GM18909 (cell line): ENCODE measurements at regions not wholly inside any gene's neighbourhood (a gene's known extent, or its start where the extent isn't known, plus 50 kb on each side); places are given as distances from the start of the nearest gene placed in this dataset.
"Not testable (repeated sequence)": the region's sequence is repeated elsewhere in the genome, so short reads cannot be mapped to it uniquely, and the experiment has no call there.

Source experiments
- ATAC-seq: cut with Tn5 transposase; IDR thresholded peaks from one replicate; pipeline ENCODE4 v1.9.1; 2021; ENCODE audit warnings: mild to moderate bottlenecking; ENCODE audit not compliant: unreplicated experiment, poor library complexity

DNA sequence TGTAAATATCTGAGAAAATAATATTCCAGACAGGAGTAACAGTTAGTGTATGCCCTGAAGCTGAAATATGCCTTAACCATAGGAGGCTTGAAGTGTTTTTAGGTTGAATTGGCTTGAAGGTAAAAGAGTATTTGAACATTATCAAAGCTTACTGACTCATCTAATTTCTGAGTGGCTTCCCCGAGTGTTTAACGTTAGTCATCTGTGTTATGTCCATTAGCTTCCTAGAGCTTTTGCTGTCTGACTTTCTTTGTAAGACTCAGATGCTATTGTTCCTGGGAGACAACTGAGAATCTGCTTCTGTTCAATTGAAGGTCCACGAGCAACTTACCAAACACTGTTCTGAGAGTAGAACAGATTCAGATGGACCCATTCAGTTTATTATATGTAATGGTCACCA is 656.8 kb upstream of the NECTIN3 start:
- ATAC-seq, result no peak

DNA sequence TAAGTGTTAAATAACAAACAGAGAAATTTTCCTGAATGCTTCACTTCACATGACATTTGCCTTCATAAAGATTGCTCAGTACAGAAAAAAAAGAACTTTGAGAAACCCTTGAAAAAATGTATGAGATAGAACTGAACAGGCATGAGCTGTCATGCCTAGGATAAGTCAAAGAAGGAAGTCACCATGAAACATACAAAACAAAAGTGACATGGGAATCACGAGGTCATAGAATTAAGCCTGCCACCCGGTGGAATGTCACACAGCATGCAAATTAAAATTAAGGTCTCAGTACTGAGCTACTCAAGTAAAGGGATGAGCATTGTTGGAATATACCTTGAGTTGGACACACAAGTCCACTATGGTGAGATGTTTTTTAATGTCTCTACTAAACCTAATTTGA is 652.5 kb upstream of the NECTIN3 start:
- ATAC-seq, result no peak

DNA sequence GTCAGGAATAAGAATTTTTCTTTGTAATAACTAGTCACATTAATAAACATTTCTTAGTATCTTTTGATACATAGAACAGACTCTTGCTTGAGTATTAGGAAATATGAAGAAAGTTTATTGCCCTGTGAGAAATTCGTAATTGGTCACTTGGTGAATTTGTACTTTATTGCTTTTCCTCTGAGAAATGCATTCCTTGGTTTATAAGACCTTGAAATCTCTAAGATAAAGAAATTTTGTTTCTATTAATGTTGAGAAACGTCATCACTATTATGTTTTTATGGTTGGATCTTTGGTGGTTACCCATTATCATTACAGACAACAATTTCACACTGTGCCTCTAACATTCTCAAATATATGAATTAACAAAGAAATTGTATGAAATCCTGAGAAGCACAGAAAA is 652.0 kb upstream of the NECTIN3 start:
- no peak for ATAC-seq

DNA sequence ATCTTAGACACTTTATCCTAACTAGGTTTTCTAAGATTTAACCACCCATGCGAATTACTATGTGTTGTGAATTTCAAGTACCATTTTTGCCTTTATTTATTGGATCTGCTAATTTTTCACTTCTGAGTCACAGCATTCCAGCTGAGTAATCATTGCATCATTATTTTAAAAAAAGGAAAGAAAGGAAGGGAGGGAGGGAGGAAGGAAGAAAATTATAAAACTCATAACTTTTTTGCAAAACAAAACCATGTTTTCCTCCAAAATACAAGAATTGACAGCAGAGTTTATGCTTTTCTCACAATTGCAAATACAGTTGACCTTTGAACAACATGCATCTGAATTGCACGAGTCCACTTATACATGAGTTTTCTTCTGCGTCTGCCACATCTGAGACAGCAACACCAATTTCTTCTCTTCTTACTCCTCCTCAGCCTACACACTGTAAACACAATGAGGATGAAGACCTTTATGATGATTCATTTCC is 651.4 kb upstream of the NECTIN3 start:
- ATAC-seq, result no peak

DNA sequence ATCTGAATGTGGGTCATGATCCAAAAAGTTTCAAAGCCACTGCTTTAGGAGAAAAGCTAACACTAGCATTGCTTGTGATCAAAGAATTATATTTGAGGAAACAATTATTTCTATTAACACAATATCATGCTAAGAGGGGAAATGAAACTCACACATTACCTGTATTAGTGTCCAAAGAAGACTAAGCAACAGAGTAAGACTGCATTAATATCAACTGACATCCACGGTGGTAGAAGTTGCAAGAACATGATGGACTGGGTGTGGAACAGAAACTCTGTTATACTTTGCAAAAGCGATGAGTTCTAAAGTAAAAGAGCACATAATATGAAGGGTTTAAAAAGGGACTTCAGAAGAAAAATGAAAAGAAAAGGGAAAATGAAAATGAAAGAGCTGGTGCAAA is 648.3 kb upstream of the NECTIN3 start:
- ATAC-seq, result no peak

DNA sequence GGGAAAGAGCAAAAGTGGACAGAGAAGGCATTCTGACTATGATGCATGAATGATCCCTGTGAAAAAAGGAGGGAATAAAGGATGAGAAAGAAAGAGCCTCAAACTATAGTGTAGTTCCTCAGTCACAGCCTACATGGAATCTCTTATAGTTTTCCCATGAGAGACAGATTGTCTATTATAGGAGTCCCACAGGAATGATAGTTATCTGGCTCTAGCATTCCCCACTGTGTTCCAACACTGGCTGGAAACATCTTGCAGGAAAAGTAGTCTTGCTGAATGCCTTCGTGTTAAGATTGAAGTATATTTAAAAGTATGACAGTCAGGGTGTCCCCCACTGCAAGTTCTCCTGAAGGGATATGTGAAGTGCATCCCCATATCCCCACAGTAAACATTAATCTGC is 641.5 kb upstream of the NECTIN3 start:
- ATAC-seq, result no peak

DNA sequence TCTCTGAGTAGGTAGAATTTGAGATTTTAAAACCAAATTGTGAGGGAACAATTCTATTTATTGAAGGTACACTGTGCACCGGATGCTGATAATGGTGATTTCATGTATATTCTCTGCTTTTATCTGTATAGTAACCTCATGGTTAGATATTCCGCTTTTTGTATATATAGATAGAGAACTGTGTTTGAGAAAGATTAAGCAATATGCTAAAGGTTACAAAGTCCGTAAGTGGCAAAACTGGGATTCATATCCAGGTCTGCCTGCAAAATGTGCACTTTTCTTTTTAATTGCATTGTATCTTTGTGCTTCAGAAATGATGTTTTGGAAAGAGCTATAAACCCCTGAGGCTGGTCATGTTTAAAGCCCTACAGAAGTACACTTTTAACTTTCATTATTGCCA is 635.4 kb upstream of the NECTIN3 start:
- no peak for ATAC-seq

DNA sequence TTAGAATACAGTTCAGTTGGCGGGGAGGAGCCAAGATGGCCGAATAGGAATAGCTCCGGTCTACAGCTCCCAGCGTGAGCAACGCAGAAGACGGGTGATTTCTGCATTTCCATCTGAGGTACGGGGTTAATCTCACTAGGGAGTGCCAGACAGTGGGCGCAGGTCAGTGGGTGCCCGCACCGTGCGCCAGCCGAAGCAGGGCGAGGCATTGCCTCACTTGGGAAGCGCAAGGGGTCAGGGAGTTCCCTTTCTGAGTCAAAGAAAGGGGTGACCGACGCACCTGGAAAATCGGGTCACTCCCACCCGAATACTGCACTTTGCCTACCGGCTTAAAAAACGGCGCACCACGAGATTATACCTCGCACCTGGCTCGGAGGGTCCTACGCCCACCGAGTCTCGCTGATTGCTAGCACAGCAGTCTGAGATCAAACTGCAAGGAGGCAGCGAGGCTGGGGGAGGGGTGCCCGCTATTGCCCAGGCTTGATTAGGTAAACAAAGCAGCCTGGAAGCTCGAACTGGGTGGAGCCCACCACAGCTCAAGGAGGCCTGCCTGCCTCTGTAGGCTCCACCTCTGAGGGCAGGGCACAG is 631.5 kb upstream of the NECTIN3 start:
- not testable (repeated sequence) for ATAC-seq

DNA sequence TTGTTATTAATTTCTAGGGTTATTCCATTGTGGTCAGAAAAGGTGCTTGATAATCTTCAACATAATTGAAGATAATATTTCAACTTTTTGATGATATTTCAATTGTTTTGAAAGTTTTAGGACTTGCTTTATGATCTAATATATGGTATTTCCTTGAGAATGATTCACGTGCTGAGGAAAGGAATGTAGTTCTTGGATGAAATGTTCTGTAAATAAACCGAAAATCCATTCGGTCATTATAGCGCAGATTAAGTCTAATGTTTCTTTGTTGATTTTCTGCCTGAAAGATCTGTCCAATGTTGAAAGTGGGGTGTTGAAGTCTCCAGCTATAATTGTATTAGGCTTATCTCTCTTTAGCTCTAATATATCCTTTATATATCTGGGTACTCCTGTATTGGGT is 617.5 kb upstream of the NECTIN3 start:
- no peak for ATAC-seq

DNA sequence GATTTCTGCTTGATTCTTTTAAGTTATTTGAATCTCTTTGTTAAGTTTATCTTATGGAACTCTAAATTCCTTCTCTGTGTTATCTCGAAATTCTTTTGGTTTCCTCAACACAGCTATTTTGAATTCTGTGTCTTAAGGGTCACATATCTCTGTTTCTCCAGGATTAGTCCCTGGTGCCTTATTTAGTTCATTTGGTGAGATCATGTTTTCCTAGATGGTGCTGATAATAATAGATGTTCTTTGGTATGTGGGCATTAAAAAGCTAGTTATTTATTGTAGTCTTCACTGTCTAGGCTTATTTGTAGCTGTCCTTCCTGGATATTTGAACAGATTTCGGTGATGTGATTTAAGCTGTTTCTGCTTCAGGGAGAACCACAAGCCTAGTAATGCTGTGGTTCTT is 615.6 kb upstream of the NECTIN3 start:
- ATAC-seq, result no peak

DNA sequence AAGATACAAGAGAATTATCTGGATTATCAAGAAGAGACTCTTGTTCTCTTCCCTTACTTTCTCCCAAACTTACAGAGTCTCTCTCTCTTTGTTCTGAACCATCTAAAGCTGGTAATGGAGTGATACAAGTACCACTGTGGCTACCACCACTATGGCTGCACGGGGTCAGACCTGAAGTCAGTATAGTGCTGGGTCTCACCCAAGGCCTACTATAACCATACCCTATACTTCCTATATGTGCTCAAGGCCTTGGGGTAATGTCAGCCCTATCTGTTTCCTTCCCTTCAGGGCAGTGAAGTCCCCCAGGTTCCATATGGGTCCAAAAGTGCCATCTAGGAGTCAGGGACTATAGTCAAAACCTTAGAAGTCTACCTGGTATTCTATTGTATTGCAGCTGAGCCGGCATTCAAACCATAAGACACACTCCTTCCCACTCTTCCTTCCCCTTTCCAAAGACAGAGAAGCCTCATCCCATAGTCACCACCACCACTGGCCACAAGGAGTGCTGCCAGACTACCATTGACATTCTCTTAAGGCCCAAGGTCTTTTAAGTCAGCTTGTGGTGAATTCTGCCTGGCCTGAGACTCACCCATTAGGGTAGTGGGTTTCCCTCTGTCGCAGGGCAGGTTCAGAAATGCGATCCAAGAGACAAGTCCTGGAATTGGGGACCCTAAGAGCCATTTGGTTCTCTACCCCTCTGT is 615.0 kb upstream of the NECTIN3 start:
- no peak for ATAC-seq

DNA sequence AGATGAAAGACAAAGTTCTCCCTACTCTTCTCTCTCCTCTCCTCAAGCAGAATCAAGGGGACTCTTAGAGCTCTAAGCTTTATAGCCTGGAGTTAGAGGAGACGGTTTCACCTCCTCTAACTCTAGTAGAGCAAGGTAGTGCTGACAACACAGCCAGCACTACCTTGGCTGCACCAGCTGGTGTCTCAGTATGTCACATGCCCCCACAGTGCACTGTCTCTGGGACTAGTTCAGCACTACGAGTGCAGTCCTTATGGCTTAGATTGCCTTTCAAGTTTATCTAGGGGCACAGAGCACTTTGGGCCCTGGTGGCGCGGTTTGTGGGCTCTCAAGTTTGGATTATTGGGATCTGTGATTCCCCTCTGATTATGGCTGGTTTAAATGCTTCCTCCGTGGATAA is 614.1 kb upstream of the NECTIN3 start:
- no peak for ATAC-seq

DNA sequence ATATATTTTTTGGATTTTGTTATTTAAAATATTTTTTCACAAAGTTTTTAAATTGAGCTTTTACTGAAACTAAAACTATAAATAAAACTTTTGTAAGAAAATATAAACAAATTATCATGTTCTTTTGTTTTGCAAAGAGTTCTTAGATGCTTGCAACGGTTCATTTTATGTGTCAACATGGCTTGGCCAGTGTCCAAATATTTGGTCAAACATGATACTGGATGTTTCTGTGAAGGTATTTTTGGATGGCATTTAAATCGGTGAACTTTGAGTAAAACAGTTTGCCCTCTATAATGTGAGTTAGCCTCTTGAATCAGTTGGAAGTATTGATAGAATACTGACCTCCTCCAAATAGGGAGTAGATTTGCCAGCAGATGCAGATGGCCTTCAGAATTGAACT is 612.6 kb upstream of the NECTIN3 start:
- no peak for ATAC-seq

DNA sequence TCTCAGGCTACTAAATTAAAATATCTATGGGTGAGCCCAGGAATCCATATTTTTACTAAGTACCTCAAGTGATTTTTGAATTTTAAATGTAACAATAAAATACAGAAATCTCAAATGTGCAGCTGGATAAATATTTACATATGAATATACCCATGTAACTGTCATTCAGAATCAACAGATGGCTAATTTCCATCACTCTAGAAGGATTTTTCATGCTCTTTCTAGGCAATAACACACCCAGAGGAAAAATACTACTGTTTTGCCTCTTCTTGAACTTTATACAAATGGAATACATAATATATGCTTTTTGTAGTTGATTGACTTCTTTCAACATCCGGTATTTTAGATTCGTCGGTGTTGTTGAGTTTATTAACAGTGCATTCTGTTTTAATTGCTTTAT is 601.3 kb upstream of the NECTIN3 start:
- ATAC-seq, result no peak

DNA sequence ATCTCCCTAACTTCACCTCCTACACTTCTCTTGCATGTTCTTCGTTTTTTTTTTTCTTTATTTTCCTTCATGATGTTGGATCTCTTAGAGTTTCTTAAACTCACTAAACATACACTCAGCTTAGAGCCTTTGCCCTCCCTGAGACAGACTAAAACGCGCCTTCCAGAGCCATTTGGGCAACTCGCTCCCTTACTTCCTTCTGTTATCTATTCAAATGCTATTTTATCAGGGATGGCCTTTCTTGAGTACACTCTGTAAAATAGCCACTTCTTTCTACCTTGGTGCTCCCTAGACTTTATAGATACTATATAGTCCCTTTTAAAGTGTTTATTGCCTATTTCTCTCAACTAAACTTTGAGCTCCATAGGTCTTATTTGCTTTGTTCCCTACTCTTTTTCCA is 598.2 kb upstream of the NECTIN3 start:
- ATAC-seq, result no peak

DNA sequence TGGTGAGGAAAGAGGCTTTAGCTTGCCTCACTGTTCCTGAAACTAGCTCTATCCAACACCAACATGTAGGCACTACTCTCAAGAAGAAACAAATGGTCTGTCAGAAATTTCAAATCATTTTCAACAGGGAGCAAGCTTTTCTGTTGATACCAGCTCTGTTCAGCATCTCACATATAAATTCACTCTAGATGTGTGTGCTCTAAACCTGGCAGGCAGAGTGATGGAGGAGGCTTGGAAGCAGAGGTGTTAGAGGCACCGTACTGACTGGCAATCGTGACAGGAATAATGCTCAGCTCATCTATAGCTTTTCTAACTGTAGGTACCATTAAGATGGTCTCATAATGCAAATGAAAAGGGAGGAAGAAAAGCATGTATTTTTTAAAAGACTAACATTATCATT is 597.2 kb upstream of the NECTIN3 start:
- no peak for ATAC-seq

DNA sequence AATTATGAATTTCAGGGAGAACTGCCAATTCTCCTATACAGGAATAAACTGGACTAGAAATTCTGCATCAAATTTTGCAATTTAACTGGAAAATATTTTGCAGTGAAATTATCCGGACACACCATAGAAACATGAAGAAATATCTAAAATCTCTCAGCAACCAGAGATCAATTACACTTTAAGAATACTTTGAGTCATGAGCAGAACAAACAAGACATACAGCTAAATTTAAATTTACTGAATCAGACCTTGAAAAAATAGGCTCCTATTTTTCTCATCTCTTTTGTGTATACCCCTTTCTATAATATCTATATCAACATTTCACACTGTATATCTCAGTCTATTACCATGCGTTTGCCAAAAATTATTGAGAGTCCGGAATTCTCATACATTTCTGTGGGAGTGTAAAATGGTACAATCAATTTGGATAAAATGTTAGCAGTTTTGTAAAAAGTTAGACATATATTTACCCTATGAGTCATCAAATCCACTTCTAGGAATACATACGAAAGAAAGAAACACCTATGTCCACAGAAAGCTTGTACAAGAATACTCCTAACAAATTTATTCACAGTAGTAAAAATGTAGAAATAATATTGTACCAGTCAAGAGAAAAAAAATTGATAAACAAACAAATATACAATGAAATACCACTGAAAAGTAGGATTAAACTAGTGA is 593.1 kb upstream of the NECTIN3 start:
- ATAC-seq, result no peak

DNA sequence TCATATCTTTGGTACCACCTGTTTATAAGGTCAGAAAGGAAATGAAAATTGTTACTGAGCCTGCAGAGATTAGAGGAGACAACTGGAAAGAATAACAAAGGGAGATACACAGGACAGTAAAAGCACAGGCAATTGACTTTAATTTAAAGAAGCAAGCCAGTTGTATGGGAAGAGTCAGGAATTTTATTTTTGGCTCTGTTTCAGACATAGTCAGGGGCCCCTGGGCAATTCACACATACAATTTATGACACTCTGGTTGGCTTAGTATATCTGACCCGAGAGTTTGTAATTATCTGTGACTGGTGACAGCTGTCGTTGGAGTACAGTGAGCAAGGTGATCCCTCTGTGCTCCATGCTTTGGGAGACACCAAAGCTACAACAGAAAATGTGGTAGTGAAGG is 591.9 kb upstream of the NECTIN3 start:
- ATAC-seq, result no peak

DNA sequence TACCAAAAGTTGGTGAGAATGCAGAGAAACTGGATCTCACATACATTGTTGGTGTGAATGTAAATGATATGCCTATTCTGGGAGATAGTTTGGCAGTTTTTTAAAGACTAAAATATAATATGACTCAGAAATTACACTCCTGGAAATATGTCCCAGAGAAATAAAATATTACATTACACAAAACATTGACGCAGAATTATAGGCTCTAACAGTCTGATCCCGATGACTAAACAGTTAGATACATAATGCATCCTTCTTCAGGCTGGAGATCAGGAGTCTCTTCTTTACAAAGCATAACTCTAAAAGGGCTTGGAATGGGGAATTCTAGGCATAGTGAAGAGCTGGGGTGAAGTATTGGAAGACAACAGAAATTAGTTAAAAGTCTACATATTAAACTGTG is 586.2 kb upstream of the NECTIN3 start:
- ATAC-seq, result no peak

DNA sequence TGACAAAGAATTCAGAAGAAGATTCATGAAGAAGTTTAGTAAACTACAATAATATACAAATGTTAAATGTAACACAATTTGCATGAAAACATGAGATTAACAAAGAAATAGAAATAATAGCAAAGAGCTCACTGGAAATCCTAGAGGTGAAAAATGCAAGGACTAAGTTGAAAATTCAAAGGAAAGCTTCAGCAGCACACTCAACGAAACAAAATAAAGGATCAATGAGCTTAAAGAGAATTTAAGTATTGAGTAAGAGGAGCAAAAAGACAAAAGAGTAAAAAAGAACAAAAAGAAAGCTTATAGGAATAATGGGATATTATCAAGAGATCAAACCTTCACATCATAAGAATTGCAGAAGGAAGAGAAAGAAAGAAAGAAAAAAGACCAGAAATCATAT is 583.8 kb upstream of the NECTIN3 start:
- ATAC-seq, result no peak

DNA sequence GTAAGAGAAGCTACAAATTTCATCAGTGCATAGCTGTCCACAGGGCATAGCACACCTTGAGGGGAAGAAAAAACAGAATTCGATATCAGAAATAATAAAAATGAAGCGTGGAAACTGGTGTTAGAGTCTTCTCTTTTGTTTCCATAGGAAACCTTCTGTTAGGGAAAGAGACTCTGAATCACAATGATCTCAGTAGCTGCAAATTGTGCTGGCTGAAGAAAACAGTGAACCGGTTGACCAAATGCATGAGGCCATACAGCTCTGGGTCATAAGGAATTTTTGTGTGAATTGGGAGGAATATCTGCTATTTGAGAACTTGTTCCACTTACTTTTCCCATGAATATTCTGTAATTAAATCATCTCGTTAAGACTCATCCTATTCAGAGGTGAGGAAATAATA is 580.2 kb upstream of the NECTIN3 start:
- ATAC-seq, result no peak

DNA sequence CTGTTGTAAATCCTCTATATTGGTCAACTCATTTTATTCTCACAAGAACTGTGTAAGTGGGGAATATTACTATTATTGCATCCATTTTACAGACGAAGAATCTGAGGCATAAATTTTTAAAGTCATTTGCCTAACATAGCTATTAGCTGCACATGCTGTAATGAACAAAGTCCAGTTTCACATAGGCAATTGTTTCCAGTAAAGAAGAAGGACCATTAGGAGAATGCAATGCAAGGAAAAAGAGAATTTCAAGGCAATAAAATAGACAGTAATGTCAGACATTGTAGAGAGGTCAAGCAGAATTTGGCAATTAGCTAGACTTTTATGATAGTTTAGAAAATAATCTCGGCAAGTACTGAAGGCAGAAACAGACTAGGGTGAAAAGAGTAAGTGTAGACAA is 578.7 kb upstream of the NECTIN3 start:
- ATAC-seq, result no peak
